ENCODE measurements at regions not wholly inside any gene's neighbourhood (a gene's known extent, or its start where the extent isn't known, plus 50 kb on each side); places are given as distances from the start of the nearest gene placed in this dataset.

- TF ChIP-seq, protein P1, sequence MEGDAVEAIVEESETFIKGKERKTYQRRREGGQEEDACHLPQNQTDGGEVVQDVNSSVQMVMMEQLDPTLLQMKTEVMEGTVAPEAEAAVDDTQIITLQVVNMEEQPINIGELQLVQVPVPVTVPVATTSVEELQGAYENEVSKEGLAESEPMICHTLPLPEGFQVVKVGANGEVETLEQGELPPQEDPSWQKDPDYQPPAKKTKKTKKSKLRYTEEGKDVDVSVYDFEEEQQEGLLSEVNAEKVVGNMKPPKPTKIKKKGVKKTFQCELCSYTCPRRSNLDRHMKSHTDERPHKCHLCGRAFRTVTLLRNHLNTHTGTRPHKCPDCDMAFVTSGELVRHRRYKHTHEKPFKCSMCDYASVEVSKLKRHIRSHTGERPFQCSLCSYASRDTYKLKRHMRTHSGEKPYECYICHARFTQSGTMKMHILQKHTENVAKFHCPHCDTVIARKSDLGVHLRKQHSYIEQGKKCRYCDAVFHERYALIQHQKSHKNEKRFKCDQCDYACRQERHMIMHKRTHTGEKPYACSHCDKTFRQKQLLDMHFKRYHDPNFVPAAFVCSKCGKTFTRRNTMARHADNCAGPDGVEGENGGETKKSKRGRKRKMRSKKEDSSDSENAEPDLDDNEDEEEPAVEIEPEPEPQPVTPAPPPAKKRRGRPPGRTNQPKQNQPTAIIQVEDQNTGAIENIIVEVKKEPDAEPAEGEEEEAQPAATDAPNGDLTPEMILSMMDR (IDR thresholded peaks at IDR 0.05): no peak
- TF ChIP-seq SIN3A (IDR thresholded peaks at IDR 0.05; ENCODE audit: borderline replicate concordance, insufficient read depth, low read depth, low read length) (no peak), REST (IDR thresholded peaks at IDR 0.05; ENCODE audit: insufficient read depth in 1 of 2, low read depth in 2 of 2, low read length in 1 of 2) (no peak), POLR2AphosphoS5 (IDR thresholded peaks at IDR 0.05; ENCODE audit: low read depth, low read length) (no peak), TCF7L2 (IDR thresholded peaks at IDR 0.05; ENCODE audit: low read depth, low read length) (no peak)
Observed at GRCh38 chr22:48782326-48782725, 1045.3 kb downstream of the BRD1 start.

Measured in Panc1 (cell line).